NT2/D1 (cell line): ENCODE measurements at regions not wholly inside any gene's neighbourhood (a gene's known extent, or its start where the extent isn't known, plus 50 kb on each side); places are given as distances from the start of the nearest gene placed in this dataset.

Experiments
- DNase-seq: peaks from one replicate; pipeline ENCODE4 v3.0.0-alpha.2; 2011; ENCODE audit warnings: low read depth, low spot score
- H3K27me3 ChIP-seq: 2 replicates; pipeline ENCODE4 v1.6.0; 2011; ENCODE audit warnings: mild to moderate bottlenecking; ENCODE audit not compliant: insufficient read length, insufficient read depth
- H3K36me3 ChIP-seq: 2 replicates; pipeline ENCODE4 v1.6.1; 2011; ENCODE audit warnings: mild to moderate bottlenecking, low read length, mixed read lengths; ENCODE audit not compliant: insufficient read depth, insufficient read length
- H3K4me1 ChIP-seq: 2 replicates; pipeline ENCODE4 v1.5.1; 2011; ENCODE audit not compliant: insufficient read depth, insufficient read length
- H3K4me3 ChIP-seq: 2 replicates; pipeline ENCODE4 v1.5.1; 2011; ENCODE audit warnings: low read depth; ENCODE audit not compliant: insufficient read length
- H3K9ac ChIP-seq: 2 replicates; pipeline ENCODE4 v1.6.0; 2011; ENCODE audit warnings: low read depth; ENCODE audit not compliant: insufficient read length
- H3K9me3 ChIP-seq: 2 replicates; pipeline ENCODE4 v1.5.1; 2011; ENCODE audit warnings: mild to moderate bottlenecking, low read length; ENCODE audit not compliant: insufficient read depth
- SUZ12 ChIP-seq: IDR thresholded peaks from 2 replicates; pipeline ENCODE4 v1.6.1; 2011; ENCODE audit not compliant: insufficient read length, insufficient read depth; ENCODE audit errors: extremely low read depth
- YY1 ChIP-seq: IDR thresholded peaks from 2 replicates; pipeline ENCODE4 v1.6.1; 2011; ENCODE audit not compliant: insufficient read length, insufficient read depth
- ZNF274 ChIP-seq: IDR thresholded peaks from 2 replicates; pipeline ENCODE4 v1.6.1; 2011; ENCODE audit warnings: mild to moderate bottlenecking, low read depth, low read length

- no peak overlapping the region for H3K9ac ChIP-seq
- TF ChIP-seq ZNF274 = no peak
- TF ChIP-seq SUZ12 = no peak
- no peak for TF ChIP-seq YY1
- H3K4me1 ChIP-seq = no peaks in the 10 kb centered on the region
- no peak overlapping the region for H3K4me3 ChIP-seq
- H3K36me3 ChIP-seq = no peaks in the 10 kb centered on the region
- no peak for DNase-seq
- H3K27me3 ChIP-seq = no peaks in the 10 kb centered on the region
- peaks cover 6% of the 10 kb centered on the region; the same call in 1 of the 2 replicates for H3K9me3 ChIP-seq
Measured at GRCh38 chr1:238653693-238654321, 732.6 kb upstream of the CHRM3 start.

DNA sequence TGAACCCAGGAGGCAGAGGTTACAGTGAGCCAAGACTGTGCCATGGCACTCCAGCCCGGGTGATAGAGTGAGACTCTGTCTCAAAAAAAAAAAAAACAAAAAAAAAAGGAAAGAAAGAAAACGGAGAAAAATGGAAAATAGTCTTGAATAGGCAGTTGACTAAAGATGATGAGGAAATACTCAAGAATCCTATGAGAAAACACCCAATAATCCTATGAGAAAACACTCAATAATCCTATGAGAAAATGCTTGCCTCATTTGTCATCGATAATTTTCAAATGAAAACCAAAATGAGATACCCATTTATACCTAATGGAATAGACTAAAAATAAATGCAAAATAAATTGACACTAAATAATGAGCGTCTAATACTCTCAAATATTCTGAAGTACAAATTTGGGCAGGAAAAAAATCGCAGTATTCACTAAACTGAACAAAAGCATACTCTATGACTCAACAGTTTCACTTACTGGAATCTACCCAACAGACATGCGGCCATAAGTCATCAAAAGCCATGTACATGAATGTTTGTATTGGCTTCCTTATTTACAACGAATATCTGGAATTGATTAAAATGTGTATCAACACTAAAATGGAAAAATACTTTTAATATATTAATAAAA, 733.9 kb upstream of the CHRM3 start:
- H3K9me3 ChIP-seq = peaks cover 13% of the 10 kb centered on the region; the same call in 1 of the 2 replicates
- H3K4me3 ChIP-seq = no peak overlapping the region
- H3K4me1 ChIP-seq = no peaks in the 10 kb centered on the region
- TF ChIP-seq ZNF274 (no peak), YY1 (no peak), SUZ12 (no peak)
- DNase-seq = no peak
- H3K9ac ChIP-seq = no peak overlapping the region
- H3K36me3 ChIP-seq = no peaks in the 10 kb centered on the region
- H3K27me3 ChIP-seq = no peaks in the 10 kb centered on the region

DNA sequence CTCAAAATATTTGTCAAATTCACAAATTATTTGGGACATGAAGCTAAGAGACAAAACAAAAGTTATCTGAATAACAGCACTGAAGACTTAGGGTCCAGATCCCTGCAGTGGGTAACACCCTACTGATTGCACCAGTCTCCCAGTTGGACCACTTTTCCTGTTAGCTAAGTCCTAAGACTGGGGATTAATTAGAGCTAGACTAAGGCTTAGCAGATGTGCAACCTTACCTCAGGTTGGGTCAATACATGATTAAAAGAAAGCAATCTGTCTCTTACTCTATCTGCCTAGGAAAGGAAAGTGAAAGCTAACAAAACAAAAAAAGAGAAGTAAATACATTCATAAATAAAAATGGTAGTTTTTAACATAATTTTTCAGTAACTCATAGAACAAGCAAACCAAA, 737.2 kb upstream of the CHRM3 start:
- no peak overlapping the region for H3K9ac ChIP-seq
- H3K4me3 ChIP-seq = no peak overlapping the region
- no peaks in the 10 kb centered on the region for H3K4me1 ChIP-seq
- no peaks in the 10 kb centered on the region for H3K36me3 ChIP-seq
- DNase-seq = no peak
- peaks cover 20% of the 10 kb centered on the region; the same call in 1 of the 2 replicates for H3K9me3 ChIP-seq
- TF ChIP-seq SUZ12 = no peak
- no peak for TF ChIP-seq ZNF274
- TF ChIP-seq YY1 = no peak
- no peaks in the 10 kb centered on the region for H3K27me3 ChIP-seq

DNA sequence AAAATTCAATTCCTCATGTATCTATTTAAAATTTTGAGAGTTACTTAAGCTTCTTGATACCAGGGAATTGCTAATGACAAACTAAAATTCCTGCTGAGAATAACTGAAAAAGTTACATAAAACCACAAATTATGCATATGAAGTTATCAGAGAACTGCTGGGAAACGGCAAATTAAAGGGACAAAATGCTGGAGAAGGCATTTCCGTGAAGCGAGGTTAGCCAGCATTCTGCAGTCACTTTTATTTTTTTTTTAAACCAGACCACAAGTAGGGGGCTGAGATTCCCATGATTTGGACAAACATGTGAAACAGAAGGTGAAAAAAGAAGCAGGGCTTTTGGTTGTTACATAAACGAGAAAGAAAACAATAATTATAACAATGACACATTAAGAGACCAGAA, 737.6 kb upstream of the CHRM3 start:
- H3K4me3 ChIP-seq = no peak overlapping the region
- H3K36me3 ChIP-seq = no peaks in the 10 kb centered on the region
- H3K9ac ChIP-seq = no peak overlapping the region
- H3K27me3 ChIP-seq = no peaks in the 10 kb centered on the region
- no peaks in the 10 kb centered on the region for H3K4me1 ChIP-seq
- H3K9me3 ChIP-seq = peaks cover 20% of the 10 kb centered on the region; the same call in 1 of the 2 replicates
- TF ChIP-seq SUZ12 (no peak), YY1 (no peak), ZNF274 (no peak)
- DNase-seq = no peak

GRCh38 chr1:238648296-238648695, 738.1 kb upstream of the CHRM3 start:
- no peak overlapping the region for H3K4me3 ChIP-seq
- no peaks in the 10 kb centered on the region for H3K4me1 ChIP-seq
- TF ChIP-seq ZNF274 (no peak), YY1 (no peak), SUZ12 (no peak)
- H3K9me3 ChIP-seq = peaks cover 20% of the 10 kb centered on the region; the same call in 1 of the 2 replicates
- no peaks in the 10 kb centered on the region for H3K36me3 ChIP-seq
- H3K9ac ChIP-seq = no peak overlapping the region
- no peak for DNase-seq
- no peaks in the 10 kb centered on the region for H3K27me3 ChIP-seq

GRCh38 chr1:238647877-238648276, 738.5 kb upstream of the CHRM3 start:
- H3K4me3 ChIP-seq = no peak overlapping the region
- peak; percentile 93 for DNase-seq
- H3K9me3 ChIP-seq = peaks cover 20% of the 10 kb centered on the region; the same call in 1 of the 2 replicates
- no peaks in the 10 kb centered on the region for H3K4me1 ChIP-seq
- no peaks in the 10 kb centered on the region for H3K36me3 ChIP-seq
- no peak for TF ChIP-seq YY1
- no peak for TF ChIP-seq ZNF274
- TF ChIP-seq SUZ12 = no peak
- H3K9ac ChIP-seq = no peak overlapping the region
- H3K27me3 ChIP-seq = no peaks in the 10 kb centered on the region

DNA sequence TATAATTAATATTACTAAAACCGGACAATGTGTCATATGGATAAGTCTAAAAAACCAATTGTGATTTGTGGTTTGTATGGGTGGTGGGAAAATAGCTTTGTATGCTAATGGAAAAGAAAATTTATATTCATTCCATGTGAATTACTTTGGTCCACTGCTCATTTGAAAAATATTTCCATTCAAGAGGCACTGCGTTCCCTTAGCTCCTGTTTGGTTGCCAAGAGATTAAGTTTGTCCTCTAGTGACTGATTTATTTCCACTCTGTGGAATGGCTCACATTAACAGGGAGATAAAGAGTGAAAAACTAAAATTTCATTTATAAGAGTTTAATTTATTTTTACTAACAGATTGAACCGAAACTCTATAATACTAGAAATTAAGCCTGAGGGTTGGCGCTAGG, 744.1 kb upstream of the CHRM3 start:
- H3K9me3 ChIP-seq = peaks cover 7% of the 10 kb centered on the region; the same call in 1 of the 2 replicates
- no peaks in the 10 kb centered on the region for H3K4me1 ChIP-seq
- H3K4me3 ChIP-seq = no peak overlapping the region
- no peak overlapping the region for H3K9ac ChIP-seq
- no peaks in the 10 kb centered on the region for H3K27me3 ChIP-seq
- no peaks in the 10 kb centered on the region for H3K36me3 ChIP-seq
- TF ChIP-seq SUZ12 (no peak), ZNF274 (no peak), YY1 (no peak)
- no peak for DNase-seq
